Sigmoid colon (tissue), 4 donors: ENCODE measurements at regions not wholly inside any gene's neighbourhood (a gene's known extent, or its start where the extent isn't known, plus 50 kb on each side); places are given as distances from the start of the nearest gene placed in this dataset.

Source experiments
- EP300 ChIP-seq, 4 donors: sonication (generic); formaldehyde crosslinking; IDR thresholded peaks; one replicate each; pipeline ENCODE4 v1.6.1; 2017; ENCODE audit warnings: antibody characterized with exemption in 4 of 4
- POLR2A ChIP-seq, 2 donors: fragments of 450-650 bp; IDR thresholded peaks; one replicate each; pipeline ENCODE4 v1.6.1; 2016; ENCODE audit warnings: antibody characterized with exemption in 2 of 2, mild to moderate bottlenecking in 2 of 2, moderate library complexity in 2 of 2
- POLR2AphosphoS5 ChIP-seq, 4 donors: sonication (generic); formaldehyde crosslinking; IDR thresholded peaks; one replicate each; pipeline ENCODE4 v1.6.1; 2017; ENCODE audit warnings: antibody characterized with exemption in 4 of 4
- TF ChIP-seq, protein P1 (sequence below), 4 experiments: fragments of 450-650 bp in 3 of 4; fragments of 200-600 bp in 1 of 4; IDR thresholded peaks; one replicate each; pipeline ENCODE4 v1.5.1; 2016 to 2019; ENCODE audit warnings: antibody characterized with exemption in 4 of 4, mild to moderate bottlenecking in 3 of 4, moderate library complexity in 2 of 4

DNA sequence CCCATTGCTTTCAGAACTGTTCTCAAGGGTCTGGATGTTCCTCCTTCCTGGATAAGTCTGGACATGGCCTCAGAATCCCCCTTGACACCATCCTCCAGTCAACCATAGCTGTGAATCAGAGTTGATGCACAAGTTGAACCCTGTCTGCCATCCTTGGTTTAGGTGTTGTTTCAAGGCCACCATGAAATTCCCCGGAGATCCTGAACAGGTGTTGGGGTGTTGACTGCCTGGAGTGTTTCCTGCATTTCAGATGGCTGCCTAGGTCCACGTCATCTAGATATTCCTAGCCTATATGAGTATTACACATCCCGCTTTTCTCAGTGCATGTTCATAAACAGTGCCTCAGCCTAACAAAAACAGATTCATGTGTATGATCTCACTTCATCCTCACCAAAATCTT, 86.7 kb upstream of the PWP1 start:
- TF ChIP-seq, protein P1, sequence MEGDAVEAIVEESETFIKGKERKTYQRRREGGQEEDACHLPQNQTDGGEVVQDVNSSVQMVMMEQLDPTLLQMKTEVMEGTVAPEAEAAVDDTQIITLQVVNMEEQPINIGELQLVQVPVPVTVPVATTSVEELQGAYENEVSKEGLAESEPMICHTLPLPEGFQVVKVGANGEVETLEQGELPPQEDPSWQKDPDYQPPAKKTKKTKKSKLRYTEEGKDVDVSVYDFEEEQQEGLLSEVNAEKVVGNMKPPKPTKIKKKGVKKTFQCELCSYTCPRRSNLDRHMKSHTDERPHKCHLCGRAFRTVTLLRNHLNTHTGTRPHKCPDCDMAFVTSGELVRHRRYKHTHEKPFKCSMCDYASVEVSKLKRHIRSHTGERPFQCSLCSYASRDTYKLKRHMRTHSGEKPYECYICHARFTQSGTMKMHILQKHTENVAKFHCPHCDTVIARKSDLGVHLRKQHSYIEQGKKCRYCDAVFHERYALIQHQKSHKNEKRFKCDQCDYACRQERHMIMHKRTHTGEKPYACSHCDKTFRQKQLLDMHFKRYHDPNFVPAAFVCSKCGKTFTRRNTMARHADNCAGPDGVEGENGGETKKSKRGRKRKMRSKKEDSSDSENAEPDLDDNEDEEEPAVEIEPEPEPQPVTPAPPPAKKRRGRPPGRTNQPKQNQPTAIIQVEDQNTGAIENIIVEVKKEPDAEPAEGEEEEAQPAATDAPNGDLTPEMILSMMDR (IDR thresholded peaks at IDR 0.05) = no peak
- no peak for TF ChIP-seq POLR2A (IDR thresholded peaks at IDR 0.05)
- no peak for TF ChIP-seq EP300 (IDR thresholded peaks at IDR 0.05)
- TF ChIP-seq POLR2AphosphoS5 (IDR thresholded peaks at IDR 0.05) = no peak
